Stomach (tissue), 8 donors: ENCODE measurements at regions not wholly inside any gene's neighbourhood (a gene's known extent, or its start where the extent isn't known, plus 50 kb on each side); places are given as distances from the start of the nearest gene placed in this dataset.

Experiments
- DNase-seq, 2 donors: peaks; one replicate each; pipeline versions ENCODE4 v3.0.0 to v3.0.0-alpha.2; 2013 to 2019
- H3K27ac ChIP-seq, 5 donors: fragments of 200-600 bp in 4 of 5; sonication (generic) in 4 of 5; one replicate each; pipeline ENCODE4 v1.5.1; 2013 to 2019; ENCODE audit warnings: mild to moderate bottlenecking in 1 of 5, moderate library complexity in 1 of 5
- H3K27me3 ChIP-seq, 3 donors: fragments of 200-600 bp; sonication (generic); one replicate each; pipeline ENCODE4 v1.5.1; 2017 to 2019; ENCODE audit warnings: mixed run types in 1 of 3
- H3K36me3 ChIP-seq, 4 donors: fragments of 200-600 bp; sonication (generic); 1 replicate in 3 of 4; 2 replicates in 1 of 4; pipeline ENCODE4 v1.5.1; 2016 to 2019
- H3K4me1 ChIP-seq, 4 donors: fragments of 200-600 bp; sonication (generic); one replicate each; pipeline ENCODE4 v1.5.1; 2016 to 2019
- H3K4me3 ChIP-seq, 4 donors: fragments of 200-600 bp; sonication (generic) in 3 of 4; one replicate each; pipeline ENCODE4 v1.5.1; 2016 to 2019; ENCODE audit warnings: mild to moderate bottlenecking in 1 of 4
- H3K9me3 ChIP-seq, 4 donors: fragments of 200-600 bp; sonication (generic); one replicate each; pipeline ENCODE4 v1.5.1; 2016 to 2019
- EP300 ChIP-seq: sonication (generic); formaldehyde crosslinking; IDR thresholded peaks from one replicate; pipeline ENCODE4 v1.6.1; 2017; ENCODE audit warnings: antibody characterized with exemption
- POLR2A ChIP-seq, 4 donors: fragments of 450-650 bp; IDR thresholded peaks; one replicate each; pipeline ENCODE4 v1.6.1; 2016; ENCODE audit warnings: antibody characterized with exemption in 4 of 4, control low read depth in 2 of 4, mild to moderate bottlenecking in 1 of 4, moderate library complexity in 1 of 4
- POLR2AphosphoS5 ChIP-seq, 3 donors: sonication (generic); formaldehyde crosslinking; IDR thresholded peaks; one replicate each; pipeline ENCODE4 v1.6.1; 2016; ENCODE audit warnings: antibody characterized with exemption in 3 of 3
- whole genome bisulfite sequencing, 5 donors: extraction: QIAGEN DNeasy Blood & Tissue Kit in 3 of 5; methylation state at CpG; one replicate each; pipeline versions ENCODE4 v1.1.5 to v1.1.7; 2013 to 2018; 5-methylcytosine and 5-hydroxymethylcytosine counted together
- intact Hi-C: fragments of 100-400 bp; cut with DNase I; formaldehyde crosslinking; loops from one replicate; pipeline ENCODE4 v1.15.1; 2023; ENCODE audit warnings: low total_unique reads
- TF ChIP-seq, protein P1 (sequence below), 7 experiments: fragments of 450-650 bp in 4 of 7; fragments of 200-600 bp in 3 of 7; sonication (generic) in 3 of 7; IDR thresholded peaks; one replicate each; pipeline ENCODE4 v1.5.1; 2016 to 2019; ENCODE audit warnings: antibody characterized with exemption in 7 of 7, control low read depth in 2 of 7, mild to moderate bottlenecking in 1 of 7
- donor health status: healthy with polysubstance abuse.
- donor health status: Bipolar disorder and iron deficiency.
- donor health status: healthy.

DNA sequence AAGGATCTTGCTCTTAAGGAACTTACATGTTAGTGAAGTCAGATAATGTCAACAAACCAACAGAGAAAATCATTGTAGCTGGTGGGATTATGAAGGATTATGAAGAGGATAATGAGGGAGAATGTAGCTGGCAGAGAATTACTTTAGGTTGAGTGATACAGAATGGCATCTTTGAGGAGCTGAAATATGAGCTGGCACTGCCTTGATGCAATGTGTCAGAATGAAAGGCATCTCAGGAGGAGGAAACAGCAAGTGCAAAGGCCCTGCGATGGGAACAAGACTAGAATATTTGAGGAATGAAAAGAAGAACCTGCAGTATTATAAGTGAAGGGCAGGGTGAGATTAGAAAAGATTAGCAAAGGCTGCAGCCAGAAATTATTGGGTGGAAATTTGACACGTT lies 237.2 kb upstream of the ADAMTS9 start:
- no peak for DNase-seq

DNA sequence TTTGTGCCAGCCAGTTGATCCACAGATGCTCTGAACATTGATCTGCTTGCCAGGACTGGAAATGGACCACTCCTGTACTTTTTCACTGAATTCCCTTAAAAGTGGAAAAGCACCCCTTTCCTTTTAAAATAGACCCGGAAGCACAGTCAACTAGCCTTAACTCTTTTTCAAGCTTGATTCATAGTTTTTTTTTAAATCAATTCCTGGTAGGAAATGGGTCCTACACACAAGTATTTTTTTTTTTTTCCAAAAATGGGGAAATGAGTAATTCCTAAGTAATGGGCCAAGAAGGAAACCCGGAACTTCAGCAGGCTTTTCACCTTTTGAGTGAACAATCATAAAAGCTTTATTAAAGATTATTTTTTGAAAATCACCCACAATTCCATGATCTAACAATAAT lies 234.4 kb upstream of the ADAMTS9 start:
- TF ChIP-seq POLR2A (IDR thresholded peaks at IDR 0.05) (no peak), POLR2AphosphoS5 (IDR thresholded peaks at IDR 0.05) (no peak), EP300 (no peak)
- TF ChIP-seq, protein P1, sequence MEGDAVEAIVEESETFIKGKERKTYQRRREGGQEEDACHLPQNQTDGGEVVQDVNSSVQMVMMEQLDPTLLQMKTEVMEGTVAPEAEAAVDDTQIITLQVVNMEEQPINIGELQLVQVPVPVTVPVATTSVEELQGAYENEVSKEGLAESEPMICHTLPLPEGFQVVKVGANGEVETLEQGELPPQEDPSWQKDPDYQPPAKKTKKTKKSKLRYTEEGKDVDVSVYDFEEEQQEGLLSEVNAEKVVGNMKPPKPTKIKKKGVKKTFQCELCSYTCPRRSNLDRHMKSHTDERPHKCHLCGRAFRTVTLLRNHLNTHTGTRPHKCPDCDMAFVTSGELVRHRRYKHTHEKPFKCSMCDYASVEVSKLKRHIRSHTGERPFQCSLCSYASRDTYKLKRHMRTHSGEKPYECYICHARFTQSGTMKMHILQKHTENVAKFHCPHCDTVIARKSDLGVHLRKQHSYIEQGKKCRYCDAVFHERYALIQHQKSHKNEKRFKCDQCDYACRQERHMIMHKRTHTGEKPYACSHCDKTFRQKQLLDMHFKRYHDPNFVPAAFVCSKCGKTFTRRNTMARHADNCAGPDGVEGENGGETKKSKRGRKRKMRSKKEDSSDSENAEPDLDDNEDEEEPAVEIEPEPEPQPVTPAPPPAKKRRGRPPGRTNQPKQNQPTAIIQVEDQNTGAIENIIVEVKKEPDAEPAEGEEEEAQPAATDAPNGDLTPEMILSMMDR (IDR thresholded peaks at IDR 0.05): no peak
- no peaks in the 10 kb centered on the region for H3K4me1 ChIP-seq
- no peak overlapping the region for H3K27ac ChIP-seq
- H3K4me3 ChIP-seq: no peak overlapping the region
- intact Hi-C loops: no loop called here
- WGBS, 5 donors: 77 to 97% (median 88%) methylated on average over 2 of the region's 2 CpGs
- no peaks in the 10 kb centered on the region for H3K9me3 ChIP-seq
- no peaks in the 10 kb centered on the region for H3K27me3 ChIP-seq
- peaks cover 0 to 3% (median 0%) of the 10 kb centered on the region in 4 donors for H3K36me3 ChIP-seq
- DNase-seq: no peak

More for the DNA sequence above, 237.2 kb upstream of the ADAMTS9 start:
- peaks cover 0 to 3% (median 0%) of the 10 kb centered on the region in 4 donors for H3K36me3 ChIP-seq
- H3K27ac ChIP-seq: no peak overlapping the region
- intact Hi-C loops: no loop called here
- no peaks in the 10 kb centered on the region for H3K9me3 ChIP-seq
- H3K27me3 ChIP-seq: no peaks in the 10 kb centered on the region
- 64 to 89% (median 86%) methylated on average over 2 of the region's 2 CpGs for WGBS, 5 donors
- no peaks in the 10 kb centered on the region for H3K4me1 ChIP-seq
- TF ChIP-seq POLR2A (IDR thresholded peaks at IDR 0.05) (no peak), POLR2AphosphoS5 (IDR thresholded peaks at IDR 0.05) (no peak), EP300 (no peak)
- TF ChIP-seq, protein P1 (IDR thresholded peaks at IDR 0.05): no peak
- H3K4me3 ChIP-seq: no peak overlapping the region

DNA sequence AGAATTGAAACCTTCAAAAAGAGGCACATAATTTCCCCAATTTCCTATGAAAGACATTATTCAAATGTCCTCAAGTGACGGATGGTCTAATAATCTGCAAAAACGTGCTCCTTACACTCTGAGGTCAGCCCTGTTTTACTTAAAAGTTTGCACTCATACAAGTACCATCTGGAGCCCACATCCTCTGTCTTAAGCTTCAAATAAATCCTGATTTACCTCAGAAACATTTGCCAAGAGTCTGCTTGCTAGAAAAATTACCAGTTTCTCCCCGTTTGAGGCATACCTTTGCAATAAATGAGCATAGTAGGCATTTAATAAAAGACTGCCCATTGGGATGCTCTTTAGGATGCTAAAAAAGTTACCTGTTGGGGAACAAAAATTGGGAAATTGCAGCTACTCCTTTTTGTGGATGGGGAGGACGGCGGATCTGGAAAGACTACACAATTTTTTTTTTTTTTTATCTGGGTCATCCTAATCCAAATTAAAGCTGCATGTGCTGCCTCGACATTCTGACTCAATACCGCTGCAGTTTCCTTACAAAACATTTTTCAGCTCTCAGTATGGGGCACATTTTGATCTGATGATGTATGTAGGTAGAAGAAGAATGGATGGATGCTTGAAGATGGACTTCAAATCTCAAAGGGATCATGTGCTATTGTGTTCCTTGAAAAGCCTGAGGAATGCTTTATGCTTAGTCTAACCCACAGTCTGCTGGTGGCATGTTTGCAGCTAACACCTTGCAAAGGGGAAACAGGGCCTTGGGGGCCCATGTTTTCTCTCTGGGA lies 233.7 kb upstream of the ADAMTS9 start:
- Histone ChIP-seq H3K4me3 (no peak overlapping the region), H3K4me1 (peaks cover 0 to 2% (median 0%) of the 10 kb centered on the region in 4 donors), H3K27ac (no peak overlapping the region), H3K36me3 (peaks cover 0 to 3% (median 0%) of the 10 kb centered on the region in 4 donors), H3K9me3 (no peaks in the 10 kb centered on the region), H3K27me3 (no peaks in the 10 kb centered on the region)
- 73 to 80% (median 73%) methylated on average over 7 of the region's 7 CpGs for WGBS, 5 donors
- TF ChIP-seq, protein P1 (IDR thresholded peaks at IDR 0.05): no peak
- TF ChIP-seq POLR2A (IDR thresholded peaks at IDR 0.05) (no peak), EP300 (no peak)
- intact Hi-C loops: no loop called here
- no peak for DNase-seq

DNA sequence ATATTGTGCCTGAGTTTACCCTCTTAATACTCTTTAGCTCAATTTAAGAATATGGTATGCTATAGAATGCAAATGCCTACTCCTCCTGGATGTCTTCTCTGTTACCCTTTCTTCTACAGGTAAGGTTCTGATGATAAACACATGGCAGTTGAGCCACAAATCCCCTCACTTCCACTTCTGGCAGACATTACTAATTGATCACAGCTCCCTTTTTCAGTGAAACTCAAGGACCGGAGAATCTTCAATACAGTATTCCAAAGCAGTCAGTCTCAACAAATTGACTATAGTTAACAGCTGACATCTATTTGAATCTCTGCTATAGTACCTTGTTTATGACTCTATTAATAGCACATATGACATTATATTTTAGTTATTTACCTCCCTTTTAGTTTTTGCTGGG lies 232.1 kb upstream of the ADAMTS9 start:
- H3K27ac ChIP-seq: no peak overlapping the region
- no peak for DNase-seq
- H3K27me3 ChIP-seq: no peaks in the 10 kb centered on the region
- H3K9me3 ChIP-seq: no peaks in the 10 kb centered on the region
- intact Hi-C loops: no loop called here
- no peaks in the 10 kb centered on the region for H3K36me3 ChIP-seq
- 89 to 100% (median 96%) methylated on average over 1 of the region's 1 CpG for WGBS, 5 donors
- peaks cover 0 to 15% (median 3%) of the 10 kb centered on the region in 4 donors for H3K4me1 ChIP-seq
- no peak overlapping the region for H3K4me3 ChIP-seq
- TF ChIP-seq POLR2A (IDR thresholded peaks at IDR 0.05) (no peak), EP300 (no peak), POLR2AphosphoS5 (IDR thresholded peaks at IDR 0.05) (no peak)
- TF ChIP-seq, protein P1 (IDR thresholded peaks at IDR 0.05): no peak
